ENCODE measurements at regions not wholly inside any gene's neighbourhood (a gene's known extent, or its start where the extent isn't known, plus 50 kb on each side); places are given as distances from the start of the nearest gene placed in this dataset.

DNA sequence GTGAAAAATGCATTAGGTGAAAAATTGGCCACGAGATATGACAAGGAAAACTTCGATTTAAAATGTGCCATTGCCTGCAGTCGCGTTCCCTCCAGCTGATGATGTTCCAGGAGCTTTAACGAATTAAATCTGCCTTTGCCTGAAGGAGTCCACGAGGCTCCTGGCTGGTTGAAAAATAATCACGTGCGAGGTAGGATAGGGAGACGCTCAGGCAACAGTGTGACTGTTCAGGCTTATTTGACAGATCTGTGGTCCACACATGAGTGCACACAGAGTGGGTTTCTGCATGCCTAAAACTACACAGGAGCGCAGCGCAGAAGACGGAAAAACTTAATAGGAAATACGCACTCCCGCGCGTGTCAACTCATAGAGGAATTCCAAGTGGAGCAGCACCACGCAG lies 204.0 kb upstream of the PITRM1 start:
- TF ChIP-seq CTCF (IDR thresholded peaks at IDR 0.05) (no peak), JUND (IDR thresholded peaks at IDR 0.05) (no peak), NRF1 (IDR thresholded peaks at IDR 0.05; ENCODE audit: low read depth, low read length) (no peak), TEAD4 (IDR thresholded peaks at IDR 0.05; ENCODE audit: borderline replicate concordance, insufficient read depth) (no peak)

Measured in SK-N-SH (cell line).